ENCODE measurements at regions not wholly inside any gene's neighbourhood (a gene's known extent, or its start where the extent isn't known, plus 50 kb on each side); places are given as distances from the start of the nearest gene placed in this dataset.
A peak's percentile ranks its signal among the peaks of the same experiment; 100 is the strongest.

DNA sequence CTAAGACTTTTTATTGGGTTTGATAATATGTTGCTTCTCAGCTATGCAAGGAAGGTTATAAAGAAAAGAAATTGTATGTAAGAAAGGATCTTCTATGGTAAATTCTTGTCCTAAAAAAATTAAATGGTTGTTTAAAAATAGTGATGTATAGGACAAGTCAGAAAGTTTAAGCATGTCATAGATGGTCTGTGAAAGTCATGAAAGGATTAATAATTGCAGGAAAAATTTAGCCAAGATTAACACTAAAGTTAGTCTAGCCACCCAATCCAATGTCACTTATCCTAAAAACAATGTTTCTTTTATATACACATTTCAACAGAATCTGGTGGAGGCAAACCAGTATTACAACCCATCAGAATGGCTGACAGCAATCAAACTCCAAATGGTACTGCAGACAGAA is 1046.7 kb upstream of the SLC39A10 start:
- no peaks in the 10 kb centered on the region; the same call in 2 of the 3 replicates for H3K9me3 ChIP-seq
- no peak overlapping the region for H3K4me2 ChIP-seq
- ChIA-PET CTCF (no interaction called here), POLR2A (no interaction called here)
- DNase-seq (ENCODE audit: low read depth in 1 of 2, low spot score in 1 of 2) (no peak), ATAC-seq (no peak), FAIRE-seq (no peak)
- no peaks in the 10 kb centered on the region for H3K4me1 ChIP-seq
- no peak overlapping the region for H3K4me3 ChIP-seq
- TF ChIP-seq RARB (CRISPR knock-in tag; IDR thresholded peaks at IDR 0.05) (no peak), ZFP36 (IDR thresholded peaks at IDR 0.05; ENCODE audit: borderline replicate concordance, partially characterized antibody) (peak; percentile 38), CEBPB (IDR thresholded peaks at IDR 0.05) (no peak)
- TF ChIP-seq, protein P1, sequence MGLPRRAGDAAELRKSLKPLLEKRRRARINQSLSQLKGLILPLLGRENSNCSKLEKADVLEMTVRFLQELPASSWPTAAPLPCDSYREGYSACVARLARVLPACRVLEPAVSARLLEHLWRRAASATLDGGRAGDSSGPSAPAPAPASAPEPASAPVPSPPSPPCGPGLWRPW (IDR thresholded peaks at IDR 0.05): no peak
- no peak overlapping the region for H3K27ac ChIP-seq

DNA sequence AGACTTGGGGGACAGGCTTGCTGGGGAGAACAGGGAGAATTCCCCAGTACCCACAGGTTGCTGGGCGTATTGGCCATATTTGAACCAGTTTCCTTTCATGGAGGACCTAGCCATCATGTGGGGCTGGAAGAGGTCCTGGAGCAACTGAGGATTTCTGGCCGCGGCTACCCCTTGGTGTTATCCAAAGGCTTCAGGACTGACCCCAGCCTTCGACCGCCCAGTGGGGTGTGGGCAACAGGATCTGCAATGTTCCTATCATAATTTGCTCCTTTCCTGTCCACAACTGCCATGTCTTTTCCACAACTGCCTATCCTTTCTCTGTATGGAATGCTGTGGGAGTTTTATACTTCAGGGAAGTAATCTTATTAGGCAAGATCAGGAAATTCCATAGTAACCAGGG is 1053.6 kb upstream of the SLC39A10 start:
- 0% methylated on average over 1 of the region's 5 CpGs for WGBS (ENCODE audit: missing lambda C conversion rate)
- no peak overlapping the region for H3K4me2 ChIP-seq
- FAIRE-seq (no peak), DNase-seq (ENCODE audit: low read depth in 1 of 2, low spot score in 1 of 2) (no peak), ATAC-seq (no peak)
- no peak overlapping the region for H3K4me3 ChIP-seq
- H3K27ac ChIP-seq: no peak overlapping the region
- TF ChIP-seq HOXA7 (CRISPR knock-in tag; IDR thresholded peaks at IDR 0.05): no peak
- TF ChIP-seq CEBPB (IDR thresholded peaks at IDR 0.05): no peak
- no peak for TF ChIP-seq HOXB13 (CRISPR knock-in tag; IDR thresholded peaks at IDR 0.05; ENCODE audit: low read depth)
- no peak for TF ChIP-seq SMC3 (IDR thresholded peaks at IDR 0.05)
- TF ChIP-seq HEYL (CRISPR knock-in tag; IDR thresholded peaks at IDR 0.05): no peak
- TF ChIP-seq, protein P2, sequence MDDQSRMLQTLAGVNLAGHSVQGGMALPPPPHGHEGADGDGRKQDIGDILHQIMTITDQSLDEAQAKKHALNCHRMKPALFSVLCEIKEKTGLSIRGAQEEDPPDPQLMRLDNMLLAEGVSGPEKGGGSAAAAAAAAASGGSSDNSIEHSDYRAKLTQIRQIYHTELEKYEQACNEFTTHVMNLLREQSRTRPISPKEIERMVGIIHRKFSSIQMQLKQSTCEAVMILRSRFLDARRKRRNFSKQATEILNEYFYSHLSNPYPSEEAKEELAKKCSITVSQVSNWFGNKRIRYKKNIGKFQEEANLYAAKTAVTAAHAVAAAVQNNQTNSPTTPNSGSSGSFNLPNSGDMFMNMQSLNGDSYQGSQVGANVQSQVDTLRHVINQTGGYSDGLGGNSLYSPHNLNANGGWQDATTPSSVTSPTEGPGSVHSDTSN (IDR thresholded peaks at IDR 0.05): no peak
- TF ChIP-seq, protein P3, sequence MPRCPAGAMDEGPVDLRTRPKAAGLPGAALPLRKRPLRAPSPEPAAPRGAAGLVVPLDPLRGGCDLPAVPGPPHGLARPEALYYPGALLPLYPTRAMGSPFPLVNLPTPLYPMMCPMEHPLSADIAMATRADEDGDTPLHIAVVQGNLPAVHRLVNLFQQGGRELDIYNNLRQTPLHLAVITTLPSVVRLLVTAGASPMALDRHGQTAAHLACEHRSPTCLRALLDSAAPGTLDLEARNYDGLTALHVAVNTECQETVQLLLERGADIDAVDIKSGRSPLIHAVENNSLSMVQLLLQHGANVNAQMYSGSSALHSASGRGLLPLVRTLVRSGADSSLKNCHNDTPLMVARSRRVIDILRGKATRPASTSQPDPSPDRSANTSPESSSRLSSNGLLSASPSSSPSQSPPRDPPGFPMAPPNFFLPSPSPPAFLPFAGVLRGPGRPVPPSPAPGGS (IDR thresholded peaks at IDR 0.05): no peak
- TF ChIP-seq ZC3H11A (IDR thresholded peaks at IDR 0.05): no peak
- ChIA-PET POLR2A (no interaction called here), CTCF (no interaction called here)
- H3K4me1 ChIP-seq: no peaks in the 10 kb centered on the region
- H3K9me3 ChIP-seq: peaks cover 3% of the 10 kb centered on the region; the same call in 1 of the 3 replicates

DNA sequence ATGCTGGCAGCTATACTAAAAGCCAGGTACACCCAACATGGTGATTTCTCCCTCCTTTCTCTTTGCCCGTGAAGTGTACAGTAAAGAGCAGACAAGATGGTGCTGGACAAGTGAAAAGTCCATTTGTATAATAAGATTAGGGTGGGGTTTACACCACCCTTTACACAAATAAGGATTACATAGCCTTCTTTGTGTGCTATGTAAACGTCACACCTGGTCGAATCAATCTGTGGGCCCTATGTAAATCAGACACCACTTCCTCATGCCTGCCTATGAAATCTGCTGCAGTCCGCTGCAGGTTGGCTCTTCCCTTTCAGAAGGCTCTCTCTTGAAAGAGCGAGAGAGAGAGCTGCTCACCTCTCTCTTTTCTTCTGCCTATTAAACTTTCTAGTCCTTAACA is 1054.3 kb upstream of the SLC39A10 start:
- FAIRE-seq (no peak), ATAC-seq (no peak), DNase-seq (ENCODE audit: low read depth in 1 of 2, low spot score in 1 of 2) (no peak)
- CTCF ChIA-PET: no interaction called here
- Histone ChIP-seq H3K9me3 (peaks cover 3% of the 10 kb centered on the region; the same call in 1 of the 3 replicates), H3K4me1 (no peaks in the 10 kb centered on the region), H3K4me3 (no peak overlapping the region), H3K27ac (no peak overlapping the region), H3K4me2 (no peak overlapping the region)
- POLR2A ChIA-PET: no interaction called here
- WGBS (ENCODE audit: missing lambda C conversion rate): 36% methylated on average over 5 of the region's 5 CpGs
- TF ChIP-seq RFX5 (IDR thresholded peaks at IDR 0.05) (no peak), FOSL2 (IDR thresholded peaks at IDR 0.05) (no peak), FOSL2 (CRISPR knock-in tag; IDR thresholded peaks at IDR 0.05) (no peak), TFCP2L1 (CRISPR knock-in tag; IDR thresholded peaks at IDR 0.05) (no peak), KDM1A (IDR thresholded peaks at IDR 0.05; ENCODE audit: low read depth) (no peak), NR3C1 (IDR thresholded peaks at IDR 0.05) (no peak), MYC (IDR thresholded peaks at IDR 0.05; ENCODE audit: borderline replicate concordance, low read length) (no peak), FOXS1 (CRISPR knock-in tag; IDR thresholded peaks at IDR 0.05) (no peak), CBX2 (IDR thresholded peaks at IDR 0.05; ENCODE audit: borderline replicate concordance, low read depth) (no peak), HOXB13 (CRISPR knock-in tag; IDR thresholded peaks at IDR 0.05; ENCODE audit: low read depth) (no peak), EHF (CRISPR knock-in tag; IDR thresholded peaks at IDR 0.05) (no peak), SREBF2 (IDR thresholded peaks at IDR 0.05) (no peak), TP53 (CRISPR knock-in tag; IDR thresholded peaks at IDR 0.05) (no peak), MAFK (IDR thresholded peaks at IDR 0.05; ENCODE audit: partially characterized antibody) (no peak)
- TF ChIP-seq, protein P4, sequence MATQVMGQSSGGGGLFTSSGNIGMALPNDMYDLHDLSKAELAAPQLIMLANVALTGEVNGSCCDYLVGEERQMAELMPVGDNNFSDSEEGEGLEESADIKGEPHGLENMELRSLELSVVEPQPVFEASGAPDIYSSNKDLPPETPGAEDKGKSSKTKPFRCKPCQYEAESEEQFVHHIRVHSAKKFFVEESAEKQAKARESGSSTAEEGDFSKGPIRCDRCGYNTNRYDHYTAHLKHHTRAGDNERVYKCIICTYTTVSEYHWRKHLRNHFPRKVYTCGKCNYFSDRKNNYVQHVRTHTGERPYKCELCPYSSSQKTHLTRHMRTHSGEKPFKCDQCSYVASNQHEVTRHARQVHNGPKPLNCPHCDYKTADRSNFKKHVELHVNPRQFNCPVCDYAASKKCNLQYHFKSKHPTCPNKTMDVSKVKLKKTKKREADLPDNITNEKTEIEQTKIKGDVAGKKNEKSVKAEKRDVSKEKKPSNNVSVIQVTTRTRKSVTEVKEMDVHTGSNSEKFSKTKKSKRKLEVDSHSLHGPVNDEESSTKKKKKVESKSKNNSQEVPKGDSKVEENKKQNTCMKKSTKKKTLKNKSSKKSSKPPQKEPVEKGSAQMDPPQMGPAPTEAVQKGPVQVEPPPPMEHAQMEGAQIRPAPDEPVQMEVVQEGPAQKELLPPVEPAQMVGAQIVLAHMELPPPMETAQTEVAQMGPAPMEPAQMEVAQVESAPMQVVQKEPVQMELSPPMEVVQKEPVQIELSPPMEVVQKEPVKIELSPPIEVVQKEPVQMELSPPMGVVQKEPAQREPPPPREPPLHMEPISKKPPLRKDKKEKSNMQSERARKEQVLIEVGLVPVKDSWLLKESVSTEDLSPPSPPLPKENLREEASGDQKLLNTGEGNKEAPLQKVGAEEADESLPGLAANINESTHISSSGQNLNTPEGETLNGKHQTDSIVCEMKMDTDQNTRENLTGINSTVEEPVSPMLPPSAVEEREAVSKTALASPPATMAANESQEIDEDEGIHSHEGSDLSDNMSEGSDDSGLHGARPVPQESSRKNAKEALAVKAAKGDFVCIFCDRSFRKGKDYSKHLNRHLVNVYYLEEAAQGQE (IDR thresholded peaks at IDR 0.05): no peak
- TF ChIP-seq, protein P5, sequence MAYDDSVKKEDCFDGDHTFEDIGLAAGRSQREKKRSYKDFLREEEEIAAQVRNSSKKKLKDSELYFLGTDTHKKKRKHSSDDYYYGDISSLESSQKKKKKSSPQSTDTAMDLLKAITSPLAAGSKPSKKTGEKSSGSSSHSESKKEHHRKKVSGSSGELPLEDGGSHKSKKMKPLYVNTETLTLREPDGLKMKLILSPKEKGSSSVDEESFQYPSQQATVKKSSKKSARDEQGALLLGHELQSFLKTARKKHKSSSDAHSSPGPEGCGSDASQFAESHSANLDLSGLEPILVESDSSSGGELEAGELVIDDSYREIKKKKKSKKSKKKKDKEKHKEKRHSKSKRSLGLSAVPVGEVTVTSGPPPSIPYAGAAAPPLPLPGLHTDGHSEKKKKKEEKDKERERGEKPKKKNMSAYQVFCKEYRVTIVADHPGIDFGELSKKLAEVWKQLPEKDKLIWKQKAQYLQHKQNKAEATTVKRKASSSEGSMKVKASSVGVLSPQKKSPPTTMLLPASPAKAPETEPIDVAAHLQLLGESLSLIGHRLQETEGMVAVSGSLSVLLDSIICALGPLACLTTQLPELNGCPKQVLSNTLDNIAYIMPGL (CRISPR knock-in tag; IDR thresholded peaks at IDR 0.05; ENCODE audit: borderline replicate concordance): no peak
- TF ChIP-seq, protein P1 (IDR thresholded peaks at IDR 0.05): no peak
- TF ChIP-seq, protein P2 (IDR thresholded peaks at IDR 0.05): no peak
